Astrocyte of the hippocampus (primary cell): ENCODE measurements at regions not wholly inside any gene's neighbourhood (a gene's known extent, or its start where the extent isn't known, plus 50 kb on each side); places are given as distances from the start of the nearest gene placed in this dataset.

Experiments used
- DNase-seq: peaks from one replicate; pipeline ENCODE4 v3.0.0; 2011; ENCODE audit warnings: low read depth, low spot score

GRCh38 chr16:17050468-17050867 lies 420.3 kb downstream of the XYLT1 start:
- DNase-seq = no peak
